Kidney epithelial cell (primary cell): ENCODE measurements at regions not wholly inside any gene's neighbourhood (a gene's known extent, or its start where the extent isn't known, plus 50 kb on each side); places are given as distances from the start of the nearest gene placed in this dataset.

Experiments used
- DNase-seq: peaks from one replicate; pipeline ENCODE4 v3.0.0-alpha.2; 2010; ENCODE audit warnings: low read depth
- H3K27me3 ChIP-seq: 2 replicates; pipeline ENCODE4 v1.6.0; 2011; ENCODE audit warnings: low read length; ENCODE audit not compliant: control insufficient read depth, insufficient read depth
- H3K36me3 ChIP-seq: 2 replicates; pipeline ENCODE4 v1.5.1; 2011; ENCODE audit warnings: low read length; ENCODE audit not compliant: control insufficient read depth, insufficient read depth
- H3K4me3 ChIP-seq: 2 replicates; pipeline ENCODE4 v1.5.1; 2011; ENCODE audit warnings: low read depth, mild to moderate bottlenecking, control low read depth, low read length
- CTCF ChIP-seq: IDR thresholded peaks from 2 replicates; pipeline ENCODE4 v1.5.1; 2011; ENCODE audit warnings: mild to moderate bottlenecking, moderate library complexity, low read length, control low read depth, inconsistent platforms; ENCODE audit not compliant: insufficient read depth, poor library complexity, severe bottlenecking

GRCh38 chr4:137998666-137999429 is 243.3 kb downstream of the SLC7A11 start:
- Histone ChIP-seq H3K36me3 (no peaks in the 10 kb centered on the region), H3K4me3 (no peak overlapping the region), H3K27me3 (no peaks in the 10 kb centered on the region)
- no peak for DNase-seq
- TF ChIP-seq CTCF = no peak

GRCh38 chr4:137997496-137997895 is 244.7 kb downstream of the SLC7A11 start:
- Histone ChIP-seq H3K4me3 (no peak overlapping the region), H3K27me3 (no peaks in the 10 kb centered on the region), H3K36me3 (no peaks in the 10 kb centered on the region)
- DNase-seq = no peak
- no peak for TF ChIP-seq CTCF

- H3K4me3 ChIP-seq = no peak overlapping the region
- H3K36me3 ChIP-seq = no peaks in the 10 kb centered on the region
- H3K27me3 ChIP-seq = no peaks in the 10 kb centered on the region
- DNase-seq = peak; percentile 71
- no peak for TF ChIP-seq CTCF
Measured at GRCh38 chr4:137994853-137995252, 247.3 kb downstream of the SLC7A11 start.

GRCh38 chr4:137993232-137993631 is 248.9 kb downstream of the SLC7A11 start:
- Histone ChIP-seq H3K36me3 (no peaks in the 10 kb centered on the region), H3K27me3 (no peaks in the 10 kb centered on the region), H3K4me3 (no peak overlapping the region)
- TF ChIP-seq CTCF = no peak
- no peak for DNase-seq

- no peak for DNase-seq
- TF ChIP-seq CTCF = peak; percentile 18
- no peaks in the 10 kb centered on the region for H3K36me3 ChIP-seq
Measured at GRCh38 chr4:137981277-137981676, 260.9 kb downstream of the SLC7A11 start.

GRCh38 chr4:137980641-137981040 is 261.5 kb downstream of the SLC7A11 start:
- DNase-seq = no peak
- Histone ChIP-seq H3K27me3 (no peaks in the 10 kb centered on the region), H3K4me3 (no peak overlapping the region), H3K36me3 (no peaks in the 10 kb centered on the region)
- TF ChIP-seq CTCF = no peak

More at GRCh38 chr4:137981277-137981676, 260.9 kb downstream of the SLC7A11 start:
- Histone ChIP-seq H3K27me3 (no peaks in the 10 kb centered on the region), H3K4me3 (no peak overlapping the region)
